GM12891 (cell line): ENCODE measurements at regions not wholly inside any gene's neighbourhood (a gene's known extent, or its start where the extent isn't known, plus 50 kb on each side); places are given as distances from the start of the nearest gene placed in this dataset.

Source experiments
- POLR2A ChIP-seq: IDR thresholded peaks from 2 replicates; pipeline ENCODE4 v1.6.1; 2011; ENCODE audit warnings: low read depth, low read length, control low read depth
- POLR2AphosphoS5 ChIP-seq: IDR thresholded peaks from 2 replicates; pipeline ENCODE4 v1.6.1; 2011; ENCODE audit warnings: low read depth, low read length, control low read depth
- POU2F2 ChIP-seq: IDR thresholded peaks from 2 replicates; pipeline ENCODE4 v1.6.1; 2011; ENCODE audit warnings: low read depth, mild to moderate bottlenecking, control low read depth, low read length, moderate library complexity
- TAF1 ChIP-seq: IDR thresholded peaks from 2 replicates; pipeline ENCODE4 v1.6.1; 2011; ENCODE audit warnings: low read depth, low read length, control low read depth

GRCh38 chr5:93236807-93237421, 344.1 kb downstream of the NR2F1-AS1 start:
- TF ChIP-seq TAF1, result no peak
- TF ChIP-seq POLR2AphosphoS5, result no peak
- TF ChIP-seq POLR2A, result no peak
- TF ChIP-seq POU2F2, result no peak
